Mesothelial cell of epicardium (in vitro differentiated cells): ENCODE measurements at regions not wholly inside any gene's neighbourhood (a gene's known extent, or its start where the extent isn't known, plus 50 kb on each side); places are given as distances from the start of the nearest gene placed in this dataset.
"Not testable (repeated sequence)": the region's sequence is repeated elsewhere in the genome, so short reads cannot be mapped to it uniquely, and the experiment has no call there.

Experiments
- DNase-seq, 2 experiments: peaks; one replicate each; pipeline ENCODE4 v3.0.0; 2021; ENCODE audit warnings: low spot score in 2 of 2; ENCODE audit not compliant: unreplicated experiment in 2 of 2
- H3K27ac Mint-ChIP-seq: 2 replicates; pipeline ENCODE4 v1.8.0; 2021; ENCODE audit warnings: mixed read lengths
- H3K27me3 Mint-ChIP-seq: 2 replicates; pipeline ENCODE4 v1.8.0; 2021; ENCODE audit warnings: low read depth, mixed read lengths
- H3K36me3 Mint-ChIP-seq: 2 replicates; pipeline ENCODE4 v1.8.0; 2021; ENCODE audit warnings: mixed read lengths
- H3K4me1 Mint-ChIP-seq: 2 replicates; pipeline ENCODE4 v1.8.0; 2021; ENCODE audit warnings: mixed read lengths
- H3K4me3 Mint-ChIP-seq: 2 replicates; pipeline ENCODE4 v1.8.0; 2021; ENCODE audit warnings: mild to moderate bottlenecking, moderate library complexity, mixed read lengths
- H3K9me3 Mint-ChIP-seq: 2 replicates; pipeline ENCODE4 v1.8.0; 2021; ENCODE audit warnings: mixed read lengths
- CTCF ChIP-seq: fragments of 200-600 bp; sonication (generic); IDR thresholded peaks from one replicate; pipeline ENCODE4 v1.5.0; 2021; ENCODE audit warnings: antibody characterized with exemption; ENCODE audit not compliant: unreplicated experiment

- Mint-ChIP-seq H3K4me1 (no peaks in the 10 kb centered on the region), H3K4me3 (no peak overlapping the region)
- no peak for DNase-seq
Observed at GRCh38 chr7:149610441-149611011, 112.9 kb upstream of the ZNF746 start.

GRCh38 chr7:149608168-149608567 is 110.6 kb upstream of the ZNF746 start:
- Mint-ChIP-seq H3K36me3 (peaks cover 51% of the 10 kb centered on the region), H3K27me3 (no peaks in the 10 kb centered on the region), H3K4me3 (no peak overlapping the region), H3K4me1 (no peaks in the 10 kb centered on the region), H3K9me3 (no peaks in the 10 kb centered on the region), H3K27ac (no peak overlapping the region)
- DNase-seq = no peak
- no peak for TF ChIP-seq CTCF

More at GRCh38 chr7:149610441-149611011, 112.9 kb upstream of the ZNF746 start:
- Mint-ChIP-seq H3K27ac (no peak overlapping the region), H3K36me3 (peaks cover 69% of the 10 kb centered on the region), H3K27me3 (no peaks in the 10 kb centered on the region), H3K9me3 (no peaks in the 10 kb centered on the region)
- TF ChIP-seq CTCF = no peak

GRCh38 chr7:149607683-149608082 is 110.1 kb upstream of the ZNF746 start:
- H3K27ac Mint-ChIP-seq = no peak overlapping the region
- peaks cover 49% of the 10 kb centered on the region for H3K36me3 Mint-ChIP-seq
- no peaks in the 10 kb centered on the region for H3K9me3 Mint-ChIP-seq
- no peak for DNase-seq
- no peak for TF ChIP-seq CTCF
- H3K27me3 Mint-ChIP-seq = no peaks in the 10 kb centered on the region
- H3K4me1 Mint-ChIP-seq = no peaks in the 10 kb centered on the region
- H3K4me3 Mint-ChIP-seq = no peak overlapping the region

GRCh38 chr7:149606826-149607225 is 109.2 kb upstream of the ZNF746 start:
- H3K4me3 Mint-ChIP-seq = no peak overlapping the region
- H3K4me1 Mint-ChIP-seq = no peaks in the 10 kb centered on the region
- H3K36me3 Mint-ChIP-seq = peaks cover 44% of the 10 kb centered on the region
- TF ChIP-seq CTCF = no peak
- no peak overlapping the region for H3K27ac Mint-ChIP-seq
- no peak for DNase-seq
- no peaks in the 10 kb centered on the region for H3K9me3 Mint-ChIP-seq
- H3K27me3 Mint-ChIP-seq = no peaks in the 10 kb centered on the region

GRCh38 chr7:149605696-149606095 is 108.1 kb upstream of the ZNF746 start:
- Mint-ChIP-seq H3K4me3 (no peak overlapping the region), H3K27me3 (no peaks in the 10 kb centered on the region), H3K4me1 (no peaks in the 10 kb centered on the region), H3K27ac (no peak overlapping the region), H3K9me3 (no peaks in the 10 kb centered on the region), H3K36me3 (peaks cover 44% of the 10 kb centered on the region)
- no peak for DNase-seq
- TF ChIP-seq CTCF = no peak

- Mint-ChIP-seq H3K27me3 (no peaks in the 10 kb centered on the region), H3K27ac (no peak overlapping the region), H3K4me1 (no peaks in the 10 kb centered on the region), H3K9me3 (no peaks in the 10 kb centered on the region), H3K4me3 (no peak overlapping the region), H3K36me3 (peaks cover 40% of the 10 kb centered on the region)
- no peak for DNase-seq
- TF ChIP-seq CTCF = no peak
Observed at GRCh38 chr7:149604521-149604920, 106.9 kb upstream of the ZNF746 start.

GRCh38 chr7:149600669-149601330 is 103.2 kb upstream of the ZNF746 start:
- H3K9me3 Mint-ChIP-seq, DNase-seq, H3K27ac Mint-ChIP-seq: not testable (repeated sequence)

More at GRCh38 chr7:149600669-149601330, 103.2 kb upstream of the ZNF746 start:
- H3K4me1 Mint-ChIP-seq, H3K4me3 Mint-ChIP-seq, H3K27me3 Mint-ChIP-seq: not testable (repeated sequence)
- peaks cover 27% of the 10 kb centered on the region for H3K36me3 Mint-ChIP-seq
